B cell (primary cell): ENCODE measurements at regions not wholly inside any gene's neighbourhood (a gene's known extent, or its start where the extent isn't known, plus 50 kb on each side); places are given as distances from the start of the nearest gene placed in this dataset.

Experiments
- ATAC-seq: fragments of 200-7000 bp; cut with Tn5 transposase; one replicate; pipeline ENCODE4 v1.10.0; 2021; ENCODE audit warnings: low read depth, mild to moderate bottlenecking, moderate number of reproducible peaks, moderate library complexity
- CTCF ChIA-PET: fragments of 350-600 bp; sonication (Branson Sonifier 250); formaldehyde crosslinking; loops from one replicate; lab custom pipeline; 2021; ENCODE audit warnings: antibody characterized with exemption, inconsistent platforms; lab: Charles Lee
- POLR2A ChIA-PET: fragments of 350-600 bp; sonication (Branson Sonifier 250); formaldehyde crosslinking; loops from one replicate; lab custom pipeline; 2021; ENCODE audit warnings: antibody characterized with exemption; lab: Charles Lee
- DNase-seq: peaks from one replicate; pipeline ENCODE4 v3.0.0; 2013
- H2AFZ ChIP-seq: 2 replicates; pipeline ENCODE4 v1.6.1; 2012; ENCODE audit warnings: mild to moderate bottlenecking, low read depth, low read length; ENCODE audit not compliant: insufficient read depth, poor library complexity, severe bottlenecking
- H3K27ac ChIP-seq, 2 donors: 1 replicate in 1 of 2; 2 replicates in 1 of 2; pipeline ENCODE4 v1.5.1; 2012 to 2013; ENCODE audit warnings: low read length in 2 of 2, mild to moderate bottlenecking in 2 of 2, moderate library complexity in 1 of 2
- H3K27me3 ChIP-seq, 4 experiments: fragments of 200-600 bp in 1 of 4; sonication (generic) in 1 of 4; replicated peaks in 1 of 4; 1 replicate in 2 of 4; 2 replicates in 2 of 4; pipeline versions ENCODE4 v1.6.1 to v1.7.0; 2013 to 2016; ENCODE audit warnings: low read length in 3 of 4, mild to moderate bottlenecking in 2 of 4, mixed read lengths in 1 of 4, moderate library complexity in 1 of 4; ENCODE audit not compliant: insufficient read depth in 4 of 4, control insufficient read depth in 3 of 4; ENCODE audit errors: control extremely low read depth in 1 of 4
- H3K36me3 ChIP-seq, 2 experiments: replicated peaks in 1 of 2; 1 replicate in 1 of 2; 2 replicates in 1 of 2; pipeline versions ENCODE4 v1.6.1 to v1.7.1; 2013; ENCODE audit warnings: low read length in 1 of 2; ENCODE audit not compliant: insufficient read depth in 2 of 2, control insufficient read depth in 1 of 2; ENCODE audit errors: control extremely low read depth in 1 of 2, extremely low read depth in 1 of 2
- H3K4me1 ChIP-seq, 2 donors: fragments of 200-600 bp in 1 of 2; sonication (generic) in 1 of 2; 1 replicate in 1 of 2; 2 replicates in 1 of 2; pipeline versions ENCODE4 v1.5.1 to v1.6.1; 2013 to 2017; ENCODE audit warnings: low read length in 2 of 2; ENCODE audit not compliant: control insufficient read depth in 2 of 2, insufficient read depth in 2 of 2
- H3K4me2 ChIP-seq: replicated peaks from 2 replicates; pipeline ENCODE3; 2012; ENCODE audit warnings: mild to moderate bottlenecking, low read depth, low read length; ENCODE audit not compliant: poor library complexity, severe bottlenecking
- H3K4me3 ChIP-seq, 5 experiments: fragments of 200-600 bp in 1 of 5; sonication (generic) in 1 of 5; 1 replicate in 3 of 5; 2 replicates in 2 of 5; pipeline versions ENCODE4 v1.5.1 to v1.7.0; 2011 to 2016; ENCODE audit warnings: low read length in 4 of 5, mild to moderate bottlenecking in 4 of 5, low read depth in 2 of 5, control low read depth in 1 of 5, moderate library complexity in 1 of 5; ENCODE audit not compliant: insufficient read depth in 1 of 5; ENCODE audit errors: control extremely low read depth in 1 of 5, extremely low read depth in 1 of 5
- H3K79me2 ChIP-seq: fragments of 200-600 bp; sonication (generic); one replicate; pipeline ENCODE4 v1.6.0; 2016; ENCODE audit warnings: low read length; ENCODE audit not compliant: control insufficient read depth, insufficient read depth
- H3K9ac ChIP-seq: fragments of 200-600 bp; sonication (generic); 2 replicates; pipeline ENCODE4 v1.6.1; 2017; ENCODE audit warnings: mild to moderate bottlenecking, low read length, moderate library complexity
- H3K9me3 ChIP-seq, 3 donors: one replicate each; pipeline versions ENCODE4 v1.6.1 to v1.7.1; 2013; ENCODE audit warnings: low read length in 2 of 3; ENCODE audit not compliant: control insufficient read depth in 2 of 3, insufficient read depth in 1 of 3; ENCODE audit errors: control extremely low read depth in 1 of 3
- H4K20me1 ChIP-seq: 2 replicates; pipeline ENCODE4 v1.6.0; 2012; ENCODE audit warnings: mild to moderate bottlenecking, low read length; ENCODE audit not compliant: insufficient read depth, control insufficient read depth, poor library complexity, severe bottlenecking
- H3K27ac Mint-ChIP-seq: one replicate; pipeline ENCODE4 v1.8.0; 2021; ENCODE audit warnings: mixed read lengths
- H3K27me3 Mint-ChIP-seq: one replicate; pipeline ENCODE4 v1.8.0; 2021; ENCODE audit warnings: mixed read lengths
- H3K4me1 Mint-ChIP-seq: one replicate; pipeline ENCODE4 v1.8.0; 2021; ENCODE audit warnings: mixed read lengths
- H3K4me3 Mint-ChIP-seq: one replicate; pipeline ENCODE4 v1.8.0; 2021; ENCODE audit warnings: mixed read lengths
- H3K9me3 Mint-ChIP-seq: one replicate; pipeline ENCODE4 v1.8.0; 2022; ENCODE audit warnings: mixed read lengths; ENCODE audit not compliant: insufficient read depth
- EZH2 ChIP-seq: IDR thresholded peaks from 2 replicates; pipeline ENCODE4 v1.6.1; 2012; ENCODE audit warnings: borderline replicate concordance, low read depth, mild to moderate bottlenecking, moderate library complexity, low read length; ENCODE audit not compliant: insufficient read depth, poor library complexity, severe bottlenecking
- WGBS: methylation state at CpG from one replicate; pipeline ENCODE4 v1.1.5; 2013; ENCODE audit warnings: missing lambda C conversion rate; ENCODE audit not compliant: insufficient coverage; 5-methylcytosine and 5-hydroxymethylcytosine counted together
- intact Hi-C: fragments of 100-400 bp; cut with micrococcal nuclease; formaldehyde crosslinking; loops from one replicate; pipeline ENCODE4 v1.10.0; 2022
- TF ChIP-seq, protein P1 (sequence below): fragments of 200-600 bp; IDR thresholded peaks from one replicate; pipeline ENCODE4 v1.8.0; 2022; ENCODE audit warnings: antibody characterized with exemption, mild to moderate bottlenecking

DNA sequence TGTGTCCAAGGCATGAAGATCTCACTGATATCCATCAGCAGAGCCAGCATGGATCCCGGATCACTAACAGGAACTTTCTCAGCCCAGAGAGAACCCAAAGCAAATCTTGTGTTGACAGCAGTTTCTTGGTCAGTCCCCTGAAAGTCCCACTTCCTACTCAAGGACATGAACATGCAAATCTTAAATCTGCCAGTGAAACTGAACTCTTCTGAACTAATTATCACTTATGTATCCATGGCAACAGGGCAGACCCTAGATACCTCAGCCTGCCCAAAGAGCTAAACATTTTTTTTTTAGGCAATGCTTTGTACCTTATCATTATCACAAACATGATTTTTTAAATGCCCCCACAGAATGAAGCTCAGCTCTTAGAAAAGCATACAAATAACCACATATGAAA, 127.8 kb upstream of the DDX18 start:
- TF ChIP-seq, protein P1, sequence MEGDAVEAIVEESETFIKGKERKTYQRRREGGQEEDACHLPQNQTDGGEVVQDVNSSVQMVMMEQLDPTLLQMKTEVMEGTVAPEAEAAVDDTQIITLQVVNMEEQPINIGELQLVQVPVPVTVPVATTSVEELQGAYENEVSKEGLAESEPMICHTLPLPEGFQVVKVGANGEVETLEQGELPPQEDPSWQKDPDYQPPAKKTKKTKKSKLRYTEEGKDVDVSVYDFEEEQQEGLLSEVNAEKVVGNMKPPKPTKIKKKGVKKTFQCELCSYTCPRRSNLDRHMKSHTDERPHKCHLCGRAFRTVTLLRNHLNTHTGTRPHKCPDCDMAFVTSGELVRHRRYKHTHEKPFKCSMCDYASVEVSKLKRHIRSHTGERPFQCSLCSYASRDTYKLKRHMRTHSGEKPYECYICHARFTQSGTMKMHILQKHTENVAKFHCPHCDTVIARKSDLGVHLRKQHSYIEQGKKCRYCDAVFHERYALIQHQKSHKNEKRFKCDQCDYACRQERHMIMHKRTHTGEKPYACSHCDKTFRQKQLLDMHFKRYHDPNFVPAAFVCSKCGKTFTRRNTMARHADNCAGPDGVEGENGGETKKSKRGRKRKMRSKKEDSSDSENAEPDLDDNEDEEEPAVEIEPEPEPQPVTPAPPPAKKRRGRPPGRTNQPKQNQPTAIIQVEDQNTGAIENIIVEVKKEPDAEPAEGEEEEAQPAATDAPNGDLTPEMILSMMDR = no peak
- no peak for TF ChIP-seq EZH2
- H3K27me3 Mint-ChIP-seq = no peaks in the 10 kb centered on the region
- no peak for DNase-seq
- no peaks in the 10 kb centered on the region for H3K36me3 ChIP-seq
- H3K79me2 ChIP-seq = no peaks in the 10 kb centered on the region
- no peak overlapping the region for H3K4me3 Mint-ChIP-seq
- no peaks in the 10 kb centered on the region for H4K20me1 ChIP-seq
- H3K27me3 ChIP-seq = no peaks in the 10 kb centered on the region
- H3K27ac Mint-ChIP-seq = no peak overlapping the region
- H3K4me3 ChIP-seq = no peak overlapping the region
- H3K9me3 ChIP-seq = peaks cover 0 to 2% (median 0%) of the 10 kb centered on the region in 3 donors
- no peak for ATAC-seq
- H3K4me2 ChIP-seq = no peak overlapping the region
- no peak overlapping the region for H3K27ac ChIP-seq
- 36% methylated on average over 1 of the region's 1 CpG for WGBS
- H3K4me1 Mint-ChIP-seq = no peaks in the 10 kb centered on the region
- POLR2A ChIA-PET = no interaction called here
- H2AFZ ChIP-seq = no peak overlapping the region
- H3K9ac ChIP-seq = no peak overlapping the region
- no peaks in the 10 kb centered on the region for H3K9me3 Mint-ChIP-seq
- no peaks in the 10 kb centered on the region for H3K4me1 ChIP-seq
- CTCF ChIA-PET = no interaction called here
- intact Hi-C loops = no loop called here

DNA sequence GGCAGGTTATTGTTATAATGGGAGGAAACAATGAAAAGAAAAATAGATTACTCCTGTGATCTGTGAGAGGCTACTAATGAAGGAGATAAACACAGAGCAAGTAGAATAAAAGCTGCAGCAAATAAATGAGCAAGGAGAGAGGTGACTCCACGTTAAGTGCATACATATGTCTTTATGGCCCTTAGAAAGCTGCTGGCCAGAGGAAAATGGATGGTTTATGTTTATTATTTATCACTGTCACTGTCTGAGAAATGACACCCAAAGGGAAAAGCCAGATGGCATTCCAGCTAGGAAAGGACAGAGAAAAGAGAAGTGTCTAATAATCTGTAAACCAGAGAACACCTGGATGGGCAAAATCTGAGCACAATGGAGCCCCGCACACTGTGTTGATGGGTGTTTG, 122.9 kb upstream of the DDX18 start:
- Histone ChIP-seq H3K9me3 (no peaks in the 10 kb centered on the region), H3K36me3 (no peaks in the 10 kb centered on the region), H3K9ac (no peak overlapping the region), H2AFZ (no peak overlapping the region), H3K79me2 (no peaks in the 10 kb centered on the region), H3K4me2 (no peak overlapping the region), H4K20me1 (no peaks in the 10 kb centered on the region), H3K4me1 (no peaks in the 10 kb centered on the region), H3K27ac (no peak overlapping the region), H3K4me3 (no peak overlapping the region), H3K27me3 (no peaks in the 10 kb centered on the region)
- ChIA-PET CTCF (no interaction called here), POLR2A (no interaction called here)
- no peak for TF ChIP-seq EZH2
- TF ChIP-seq, protein P1 = no peak
- DNase-seq (no peak), ATAC-seq (no peak)
- intact Hi-C loops = no loop called here
- H3K27ac Mint-ChIP-seq = no peak overlapping the region
- no peak overlapping the region for H3K4me3 Mint-ChIP-seq
- no peaks in the 10 kb centered on the region for H3K4me1 Mint-ChIP-seq
- no peaks in the 10 kb centered on the region for H3K27me3 Mint-ChIP-seq
- no peaks in the 10 kb centered on the region for H3K9me3 Mint-ChIP-seq
- WGBS = 60% methylated on average over 1 of the region's 2 CpGs
